ENCODE measurements at regions not wholly inside any gene's neighbourhood (a gene's known extent, or its start where the extent isn't known, plus 50 kb on each side); places are given as distances from the start of the nearest gene placed in this dataset.

GRCh38 chr22:34688825-34689224 lies 377.1 kb upstream of the ISX start:
- TF ChIP-seq POLR2AphosphoS5 (IDR thresholded peaks at IDR 0.05; ENCODE audit: low read depth, low read length) (no peak), POLR2A (IDR thresholded peaks at IDR 0.05; ENCODE audit: low read depth, low read length) (no peak), TAF1 (IDR thresholded peaks at IDR 0.05; ENCODE audit: low read depth, low read length) (no peak)
